ENCODE measurements at regions not wholly inside any gene's neighbourhood (a gene's known extent, or its start where the extent isn't known, plus 50 kb on each side); places are given as distances from the start of the nearest gene placed in this dataset.

- intact Hi-C loops (cut with micrococcal nuclease; ENCODE audit: unreplicated experiment), result no loop called here
- no peaks in the 10 kb centered on the region for H3K36me3 ChIP-seq (replicated peaks in 1 of 2; ENCODE audit: control insufficient read depth in 1 of 2, insufficient read depth in 2 of 2, low read length in 2 of 2)
- CTCF ChIA-PET (ENCODE audit: low intra/inter-chr PET ratio, low total read pairs), result no interaction called here
These were observed 525.8 kb downstream of the KIF20B start for GRCh38 chr10:90227217-90227656.

GRCh38 chr10:90227786-90228185 lies 526.4 kb downstream of the KIF20B start:
- Histone ChIP-seq H3K27ac (ENCODE audit: extremely low read length, insufficient read depth, low read length) (no peak overlapping the region), H3K9me3 (ENCODE audit: low read length) (peaks cover 12% of the 10 kb centered on the region; the same call in 1 of the 2 replicates), H3K9ac (ENCODE audit: insufficient read depth, low read depth, low read length) (no peak overlapping the region), H2AFZ (ENCODE audit: low read length) (no peak overlapping the region), H3K79me2 (ENCODE audit: insufficient read depth, low read length) (no peaks in the 10 kb centered on the region), H4K20me1 (ENCODE audit: insufficient read depth, low read length) (no peaks in the 10 kb centered on the region), H3K4me3 (replicated peaks in 1 of 3; ENCODE audit: insufficient read depth in 1 of 3, low read depth in 2 of 3, low read length in 3 of 3) (no peak overlapping the region), H3K27me3 (ENCODE audit: control insufficient read depth in 1 of 2, insufficient read depth in 2 of 2, low read length in 2 of 2) (no peaks in the 10 kb centered on the region), H3K36me3 (replicated peaks in 1 of 2; ENCODE audit: control insufficient read depth in 1 of 2, insufficient read depth in 2 of 2, low read length in 2 of 2) (no peaks in the 10 kb centered on the region), H3K4me1 (ENCODE audit: insufficient read depth, low read length) (no peaks in the 10 kb centered on the region), H3K4me2 (ENCODE audit: low read depth, low read length) (no peak overlapping the region)
- in situ Hi-C loops (cut with HindIII; ENCODE audit: extremely low pct_ligation_motif_present, low pct_unique_long_range_greater_than_20kb) (no loop called here), intact Hi-C loops (cut with micrococcal nuclease; ENCODE audit: unreplicated experiment) (no loop called here)
- CTCF ChIA-PET (ENCODE audit: low intra/inter-chr PET ratio, low total read pairs), result no interaction called here
- BruUV-seq (replicated peaks), result no TSS peak
- no peak for TF ChIP-seq ZNF879 (CRISPR knock-in tag; IDR thresholded peaks at IDR 0.05)
- no peak for TF ChIP-seq ZNF30 (CRISPR knock-in tag; IDR thresholded peaks at IDR 0.05)
- no peak for TF ChIP-seq ARNT2 (CRISPR knock-in tag; IDR thresholded peaks at IDR 0.05; ENCODE audit: low read depth)
- no peak for TF ChIP-seq FOSL1 (CRISPR knock-in tag; IDR thresholded peaks at IDR 0.05; ENCODE audit: borderline replicate concordance)
- no peak for TF ChIP-seq FOXO1 (CRISPR knock-in tag; IDR thresholded peaks at IDR 0.05)
- WGBS (ENCODE audit: low lambda C conversion rate), result 4% methylated on average over 2 of the region's 2 CpGs
- DNase-seq (ENCODE audit: low spot score), result no peak
- no peak for ATAC-seq
- no peak for FAIRE-seq
- POLR2A ChIA-PET, result no interaction called here

More at GRCh38 chr10:90227217-90227656, 525.8 kb downstream of the KIF20B start:
- Histone ChIP-seq H3K27ac (ENCODE audit: extremely low read length, insufficient read depth, low read length) (no peak overlapping the region), H2AFZ (ENCODE audit: low read length) (no peak overlapping the region), H3K79me2 (ENCODE audit: insufficient read depth, low read length) (no peaks in the 10 kb centered on the region), H3K27me3 (ENCODE audit: control insufficient read depth in 1 of 2, insufficient read depth in 2 of 2, low read length in 2 of 2) (no peaks in the 10 kb centered on the region), H3K4me2 (ENCODE audit: low read depth, low read length) (no peak overlapping the region), H3K9ac (ENCODE audit: insufficient read depth, low read depth, low read length) (no peak overlapping the region), H3K4me3 (replicated peaks in 1 of 3; ENCODE audit: insufficient read depth in 1 of 3, low read depth in 2 of 3, low read length in 3 of 3) (no peak overlapping the region), H4K20me1 (ENCODE audit: insufficient read depth, low read length) (no peaks in the 10 kb centered on the region), H3K9me3 (ENCODE audit: low read length) (peaks cover 12% of the 10 kb centered on the region; the same call in 1 of the 2 replicates), H3K4me1 (ENCODE audit: insufficient read depth, low read length) (no peaks in the 10 kb centered on the region)
- in situ Hi-C loops (cut with HindIII; ENCODE audit: extremely low pct_ligation_motif_present, low pct_unique_long_range_greater_than_20kb), result no loop called here
- POLR2A ChIA-PET, result no interaction called here
- ATAC-seq (no peak), FAIRE-seq (no peak), DNase-seq (ENCODE audit: low spot score) (no peak)
- no peak for TF ChIP-seq ZNF468 (CRISPR knock-in tag; IDR thresholded peaks at IDR 0.05)
- TF ChIP-seq ONECUT2 (CRISPR knock-in tag; IDR thresholded peaks at IDR 0.05), result no peak
- no peak for TF ChIP-seq ZNF784 (CRISPR knock-in tag; IDR thresholded peaks at IDR 0.05; ENCODE audit: borderline replicate concordance)
- BruUV-seq (replicated peaks), result no TSS peak
- WGBS (ENCODE audit: low lambda C conversion rate), result 3% methylated on average over 2 of the region's 2 CpGs

All from HepG2 (cell line).